ENCODE measurements at regions not wholly inside any gene's neighbourhood (a gene's known extent, or its start where the extent isn't known, plus 50 kb on each side); places are given as distances from the start of the nearest gene placed in this dataset.

GRCh38 chr14:82999802-83000201 is 1466.1 kb upstream of the SEL1L start:
- TF ChIP-seq, protein P1, sequence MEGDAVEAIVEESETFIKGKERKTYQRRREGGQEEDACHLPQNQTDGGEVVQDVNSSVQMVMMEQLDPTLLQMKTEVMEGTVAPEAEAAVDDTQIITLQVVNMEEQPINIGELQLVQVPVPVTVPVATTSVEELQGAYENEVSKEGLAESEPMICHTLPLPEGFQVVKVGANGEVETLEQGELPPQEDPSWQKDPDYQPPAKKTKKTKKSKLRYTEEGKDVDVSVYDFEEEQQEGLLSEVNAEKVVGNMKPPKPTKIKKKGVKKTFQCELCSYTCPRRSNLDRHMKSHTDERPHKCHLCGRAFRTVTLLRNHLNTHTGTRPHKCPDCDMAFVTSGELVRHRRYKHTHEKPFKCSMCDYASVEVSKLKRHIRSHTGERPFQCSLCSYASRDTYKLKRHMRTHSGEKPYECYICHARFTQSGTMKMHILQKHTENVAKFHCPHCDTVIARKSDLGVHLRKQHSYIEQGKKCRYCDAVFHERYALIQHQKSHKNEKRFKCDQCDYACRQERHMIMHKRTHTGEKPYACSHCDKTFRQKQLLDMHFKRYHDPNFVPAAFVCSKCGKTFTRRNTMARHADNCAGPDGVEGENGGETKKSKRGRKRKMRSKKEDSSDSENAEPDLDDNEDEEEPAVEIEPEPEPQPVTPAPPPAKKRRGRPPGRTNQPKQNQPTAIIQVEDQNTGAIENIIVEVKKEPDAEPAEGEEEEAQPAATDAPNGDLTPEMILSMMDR (IDR thresholded peaks at IDR 0.05) = no peak
- no peak for TF ChIP-seq POLR2A (IDR thresholded peaks at IDR 0.05)

Data from sigmoid colon (tissue), 3 donors.